Kidney epithelial cell (primary cell): ENCODE measurements at regions not wholly inside any gene's neighbourhood (a gene's known extent, or its start where the extent isn't known, plus 50 kb on each side); places are given as distances from the start of the nearest gene placed in this dataset.
A peak's percentile ranks its signal among the peaks of the same experiment; 100 is the strongest.
"Not testable (repeated sequence)": the region's sequence is repeated elsewhere in the genome, so short reads cannot be mapped to it uniquely, and the experiment has no call there.

Source experiments
- DNase-seq: peaks from one replicate; pipeline ENCODE4 v3.0.0-alpha.2; 2010; ENCODE audit warnings: low read depth
- H3K27me3 ChIP-seq: 2 replicates; pipeline ENCODE4 v1.6.0; 2011; ENCODE audit warnings: low read length; ENCODE audit not compliant: control insufficient read depth, insufficient read depth
- H3K36me3 ChIP-seq: 2 replicates; pipeline ENCODE4 v1.5.1; 2011; ENCODE audit warnings: low read length; ENCODE audit not compliant: control insufficient read depth, insufficient read depth
- H3K4me3 ChIP-seq: 2 replicates; pipeline ENCODE4 v1.5.1; 2011; ENCODE audit warnings: low read depth, mild to moderate bottlenecking, control low read depth, low read length
- CTCF ChIP-seq: IDR thresholded peaks from 2 replicates; pipeline ENCODE4 v1.5.1; 2011; ENCODE audit warnings: mild to moderate bottlenecking, moderate library complexity, low read length, control low read depth, inconsistent platforms; ENCODE audit not compliant: insufficient read depth, poor library complexity, severe bottlenecking

- Histone ChIP-seq H3K36me3 (no peaks in the 10 kb centered on the region), H3K27me3 (no peaks in the 10 kb centered on the region), H3K4me3 (no peak overlapping the region)
- TF ChIP-seq CTCF: no peak
- no peak for DNase-seq
These were observed 265.7 kb downstream of the SEMA3D start for GRCh38 chr7:84921154-84921553.

- H3K27me3 ChIP-seq, DNase-seq, H3K4me3 ChIP-seq, H3K36me3 ChIP-seq: not testable (repeated sequence)
These were observed 269.9 kb downstream of the SEMA3D start for GRCh38 chr7:84916973-84917372.

- TF ChIP-seq CTCF: no peak
- H3K4me3 ChIP-seq: no peak overlapping the region
- H3K36me3 ChIP-seq: no peaks in the 10 kb centered on the region
- DNase-seq: no peak
- no peaks in the 10 kb centered on the region for H3K27me3 ChIP-seq
These were observed 270.7 kb downstream of the SEMA3D start for GRCh38 chr7:84916161-84916560.

GRCh38 chr7:84914598-84914997 lies 272.3 kb downstream of the SEMA3D start:
- peak; percentile 10 for TF ChIP-seq CTCF
- H3K4me3 ChIP-seq: no peak overlapping the region
- DNase-seq: no peak
- H3K27me3 ChIP-seq: no peaks in the 10 kb centered on the region
- no peaks in the 10 kb centered on the region for H3K36me3 ChIP-seq

GRCh38 chr7:84913731-84914130 lies 273.1 kb downstream of the SEMA3D start:
- H3K36me3 ChIP-seq: no peaks in the 10 kb centered on the region
- no peak for DNase-seq
- no peak for TF ChIP-seq CTCF
- H3K27me3 ChIP-seq: no peaks in the 10 kb centered on the region
- H3K4me3 ChIP-seq: no peak overlapping the region

GRCh38 chr7:84912993-84913635 lies 273.7 kb downstream of the SEMA3D start:
- H3K27me3 ChIP-seq: no peaks in the 10 kb centered on the region
- no peaks in the 10 kb centered on the region for H3K36me3 ChIP-seq
- no peak for TF ChIP-seq CTCF
- no peak for DNase-seq
- no peak overlapping the region for H3K4me3 ChIP-seq
